Lung (tissue), 11 donors: ENCODE measurements at regions not wholly inside any gene's neighbourhood (a gene's known extent, or its start where the extent isn't known, plus 50 kb on each side); places are given as distances from the start of the nearest gene placed in this dataset.

Experiments
- ATAC-seq: fragments of 200-7000 bp; cut with Tn5 transposase; one replicate; pipeline ENCODE4 v1.9.1; 2020; ENCODE audit warnings: moderate number of reproducible peaks; ENCODE audit not compliant: insufficient read depth, low FRiP score
- DNase-seq, 3 donors: peaks; one replicate each; pipeline ENCODE4 v3.0.0-alpha.2; 2013 to 2017
- H3K27ac ChIP-seq, 2 donors: one replicate each; pipeline ENCODE4 v1.5.1; 2013; ENCODE audit warnings: mild to moderate bottlenecking in 2 of 2, moderate library complexity in 2 of 2, control low read depth in 1 of 2, inconsistent platforms in 1 of 2, low read depth in 1 of 2, low read length in 1 of 2
- H3K27me3 ChIP-seq, 3 donors: one replicate each; pipeline ENCODE4 v1.5.1; 2013; ENCODE audit warnings: low read length in 2 of 3; ENCODE audit not compliant: control insufficient read depth in 3 of 3, insufficient read depth in 3 of 3
- H3K36me3 ChIP-seq, 4 donors: one replicate each; pipeline ENCODE4 v1.5.1; 2013; ENCODE audit warnings: low read length in 4 of 4, mild to moderate bottlenecking in 1 of 4, moderate library complexity in 1 of 4; ENCODE audit not compliant: control insufficient read depth in 4 of 4, insufficient read depth in 4 of 4
- H3K4me1 ChIP-seq, 5 donors: one replicate each; pipeline ENCODE4 v1.5.1; 2013; ENCODE audit warnings: low read length in 5 of 5, mild to moderate bottlenecking in 2 of 5, moderate library complexity in 1 of 5; ENCODE audit not compliant: control insufficient read depth in 5 of 5, insufficient read depth in 5 of 5
- H3K4me3 ChIP-seq: one replicate; pipeline ENCODE4 v1.5.1; 2013; ENCODE audit warnings: mild to moderate bottlenecking, control low read depth, moderate library complexity
- H3K9ac ChIP-seq, 2 donors: one replicate each; pipeline ENCODE4 v1.5.1; 2013; ENCODE audit warnings: low read length in 2 of 2, control low read depth in 1 of 2; ENCODE audit not compliant: insufficient read depth in 1 of 2
- H3K9me3 ChIP-seq, 4 donors: one replicate each; pipeline ENCODE4 v1.5.1; 2013; ENCODE audit warnings: low read length in 3 of 4, mild to moderate bottlenecking in 1 of 4, moderate library complexity in 1 of 4; ENCODE audit not compliant: control insufficient read depth in 4 of 4, insufficient read depth in 3 of 4
- CTCF ChIP-seq: IDR thresholded peaks from 2 replicates; pipeline ENCODE4 v1.5.1; 2012; ENCODE audit warnings: mild to moderate bottlenecking; ENCODE audit errors: control extremely low read depth, extremely low read depth
- WGBS, 2 donors: extraction: QIAGEN DNeasy Blood & Tissue Kit; methylation state at CpG; one replicate each; pipeline ENCODE4 v1.1.7; 2013; 5-methylcytosine and 5-hydroxymethylcytosine counted together
- donor health status: control.
- donor health status: control.
- donor health status: Bipolar disorder and iron deficiency.
- donor health status: healthy.
- donor health status: DM: yes; HTN: yes; CAD: no.

GRCh38 chr11:109857637-109858036 is 235.6 kb upstream of the ZC3H12C start:
- H3K9ac ChIP-seq = no peak overlapping the region
- no peak overlapping the region for H3K4me3 ChIP-seq
- H3K4me1 ChIP-seq = no peaks in the 10 kb centered on the region
- H3K27ac ChIP-seq = no peak overlapping the region
- H3K9me3 ChIP-seq = no peaks in the 10 kb centered on the region
- DNase-seq (no peak), ATAC-seq (no peak)
- H3K27me3 ChIP-seq = no peaks in the 10 kb centered on the region
- H3K36me3 ChIP-seq = no peaks in the 10 kb centered on the region
- no peak for TF ChIP-seq CTCF

GRCh38 chr11:109858152-109858551 is 235.0 kb upstream of the ZC3H12C start:
- 88 to 97% methylated on average over 4 of the region's 4 CpGs for WGBS, 2 donors

GRCh38 chr11:109859045-109859724 is 234.0 kb upstream of the ZC3H12C start:
- H3K4me3 ChIP-seq = no peak overlapping the region
- DNase-seq (no peak), ATAC-seq (no peak)

More at GRCh38 chr11:109858152-109858551, 235.0 kb upstream of the ZC3H12C start:
- no peak overlapping the region for H3K9ac ChIP-seq
- no peak overlapping the region for H3K27ac ChIP-seq
- no peak for TF ChIP-seq CTCF
- H3K4me3 ChIP-seq = no peak overlapping the region
- DNase-seq (no peak), ATAC-seq (no peak)
- no peaks in the 10 kb centered on the region for H3K36me3 ChIP-seq
- no peaks in the 10 kb centered on the region for H3K27me3 ChIP-seq
- H3K4me1 ChIP-seq = no peaks in the 10 kb centered on the region
- no peaks in the 10 kb centered on the region for H3K9me3 ChIP-seq

More at GRCh38 chr11:109859045-109859724, 234.0 kb upstream of the ZC3H12C start:
- H3K27ac ChIP-seq = no peak overlapping the region
- no peaks in the 10 kb centered on the region for H3K27me3 ChIP-seq
- no peaks in the 10 kb centered on the region for H3K9me3 ChIP-seq
- H3K4me1 ChIP-seq = no peaks in the 10 kb centered on the region
- no peaks in the 10 kb centered on the region for H3K36me3 ChIP-seq
- H3K9ac ChIP-seq = no peak overlapping the region
- TF ChIP-seq CTCF = no peak
- 81 to 83% methylated on average over 4 of the region's 4 CpGs for WGBS, 2 donors
